GM10266 (cell line): ENCODE measurements at regions not wholly inside any gene's neighbourhood (a gene's known extent, or its start where the extent isn't known, plus 50 kb on each side); places are given as distances from the start of the nearest gene placed in this dataset.

Experiments used
- DNase-seq: peaks from one replicate; pipeline ENCODE4 v3.0.0; 2012; ENCODE audit errors: extremely low spot score
- CTCF ChIP-seq: IDR thresholded peaks from 2 replicates; pipeline ENCODE4 v1.5.1; 2012; ENCODE audit warnings: mild to moderate bottlenecking, low read depth; ENCODE audit not compliant: control insufficient read depth, insufficient read depth; ENCODE audit errors: missing control alignments

- peak; percentile 67 for TF ChIP-seq CTCF
- DNase-seq, result peak; percentile 15
These were observed 985.7 kb upstream of the FBXO33 start for GRCh38 chr14:40417777-40418401.

GRCh38 chr14:40416565-40416964 lies 984.3 kb upstream of the FBXO33 start:
- no peak for TF ChIP-seq CTCF
- no peak for DNase-seq

- no peak for TF ChIP-seq CTCF
- DNase-seq, result no peak
These were observed 982.2 kb upstream of the FBXO33 start for GRCh38 chr14:40414386-40414785.

GRCh38 chr14:40413136-40413535 lies 980.9 kb upstream of the FBXO33 start:
- DNase-seq, result no peak
- no peak for TF ChIP-seq CTCF

- TF ChIP-seq CTCF, result no peak
- no peak for DNase-seq
These were observed 978.5 kb upstream of the FBXO33 start for GRCh38 chr14:40410708-40411107.

- no peak for TF ChIP-seq CTCF
- no peak for DNase-seq
These were observed 970.7 kb upstream of the FBXO33 start for GRCh38 chr14:40402957-40403356.

- TF ChIP-seq CTCF, result no peak
- no peak for DNase-seq
These were observed 966.7 kb upstream of the FBXO33 start for GRCh38 chr14:40398981-40399380.
